ENCODE measurements at regions not wholly inside any gene's neighbourhood (a gene's known extent, or its start where the extent isn't known, plus 50 kb on each side); places are given as distances from the start of the nearest gene placed in this dataset.
"Not testable (repeated sequence)": the region's sequence is repeated elsewhere in the genome, so short reads cannot be mapped to it uniquely, and the experiment has no call there.

DNA sequence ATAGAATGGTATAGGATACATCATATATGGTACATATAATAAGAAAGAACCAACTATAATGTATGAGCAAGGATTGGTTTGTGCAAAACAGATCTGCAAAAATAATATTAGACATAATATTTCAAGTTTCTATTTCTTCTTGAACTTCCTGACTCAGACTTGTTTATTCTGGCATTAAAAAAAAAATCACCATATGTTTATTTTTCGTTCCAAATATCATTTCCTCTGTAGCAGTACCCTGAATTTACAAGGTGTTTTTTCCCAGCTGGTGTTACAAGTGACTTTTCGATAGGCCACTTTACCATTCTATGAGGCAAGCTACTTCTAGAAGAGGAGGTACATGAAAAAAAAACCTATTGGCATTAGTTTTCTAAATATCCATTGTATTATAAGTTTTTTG is 785.0 kb downstream of the PDCD6IP start:
- DNase-seq (ENCODE audit: low read depth) = no peak

GRCh38 chr3:34584971-34585370 is 786.5 kb downstream of the PDCD6IP start:
- DNase-seq (ENCODE audit: low read depth) = no peak

- DNase-seq (ENCODE audit: low read depth) = no peak
These were observed 801.2 kb downstream of the PDCD6IP start for GRCh38 chr3:34599595-34599994.

DNA sequence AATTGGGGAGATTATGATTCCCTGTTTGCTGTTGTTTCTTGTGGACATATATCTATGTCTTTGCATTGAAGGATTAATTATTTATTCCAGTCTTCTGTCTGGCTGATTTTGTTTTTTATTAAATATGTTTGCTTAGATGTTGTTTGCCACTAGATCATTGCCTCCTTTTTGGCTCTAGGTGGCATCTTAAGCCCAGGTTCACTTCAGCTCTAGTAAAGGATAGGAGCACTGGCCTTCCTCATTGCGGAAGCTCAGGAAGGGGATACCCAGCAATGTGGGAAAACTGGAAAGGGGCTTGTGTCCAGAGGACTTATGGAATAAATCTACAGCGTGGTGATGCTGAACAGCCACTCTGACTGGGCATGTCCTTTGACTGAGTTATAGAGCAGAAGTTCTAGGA is 821.6 kb downstream of the PDCD6IP start:
- DNase-seq (ENCODE audit: low read depth) = no peak

GRCh38 chr3:34626699-34627098 is 828.3 kb downstream of the PDCD6IP start:
- DNase-seq (ENCODE audit: low read depth) = no peak

DNA sequence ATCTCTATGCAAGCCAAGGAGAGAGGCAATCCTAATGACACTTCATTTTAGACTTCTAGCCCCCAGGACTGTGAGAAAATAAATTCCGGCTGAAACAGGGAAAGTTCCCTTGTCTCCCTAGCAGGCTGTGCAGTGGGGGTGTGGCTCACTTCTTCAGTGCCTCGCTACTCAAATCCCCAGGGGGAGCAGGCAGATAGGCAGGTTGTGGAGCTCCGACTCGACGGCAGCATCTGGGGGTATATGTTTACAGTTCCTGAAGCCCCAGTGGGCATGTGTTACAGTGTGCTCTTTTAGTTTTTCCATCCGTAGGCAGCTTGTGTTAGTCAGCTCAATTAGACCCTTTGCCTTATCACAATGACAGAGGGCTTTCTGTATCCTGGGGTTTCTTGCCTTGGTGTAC is 836.5 kb downstream of the PDCD6IP start:
- no peak for DNase-seq (ENCODE audit: low read depth)

- no peak for DNase-seq (ENCODE audit: low read depth)
These were observed 837.0 kb downstream of the PDCD6IP start for GRCh38 chr3:34635352-34635850.

DNA sequence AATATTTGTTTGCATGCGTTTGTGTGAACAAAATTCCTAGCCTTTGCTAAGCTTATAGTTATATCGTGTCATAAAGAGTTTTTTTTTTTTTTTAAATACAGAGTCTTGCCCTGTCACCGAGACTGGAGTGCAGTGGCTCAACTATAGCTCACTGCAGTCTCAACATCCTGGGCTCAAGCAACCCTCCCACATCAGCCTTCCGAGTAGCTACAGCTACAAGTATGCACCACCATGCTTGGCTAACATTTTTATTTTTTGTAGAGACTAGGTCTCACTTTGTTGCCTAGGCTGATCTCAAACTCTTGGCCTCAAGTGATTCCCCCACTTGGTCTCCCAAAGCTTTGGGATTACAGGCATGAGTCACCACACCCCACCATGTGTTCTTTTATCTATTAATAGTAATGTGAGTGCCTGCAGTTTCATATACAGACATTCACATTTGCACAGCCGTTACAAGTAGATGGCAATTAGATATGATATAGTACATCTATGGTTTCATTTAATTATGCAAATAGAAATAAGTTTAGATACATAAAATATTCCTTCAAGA is 848.6 kb downstream of the PDCD6IP start:
- DNase-seq (ENCODE audit: low read depth) = peak; percentile 74

DNA sequence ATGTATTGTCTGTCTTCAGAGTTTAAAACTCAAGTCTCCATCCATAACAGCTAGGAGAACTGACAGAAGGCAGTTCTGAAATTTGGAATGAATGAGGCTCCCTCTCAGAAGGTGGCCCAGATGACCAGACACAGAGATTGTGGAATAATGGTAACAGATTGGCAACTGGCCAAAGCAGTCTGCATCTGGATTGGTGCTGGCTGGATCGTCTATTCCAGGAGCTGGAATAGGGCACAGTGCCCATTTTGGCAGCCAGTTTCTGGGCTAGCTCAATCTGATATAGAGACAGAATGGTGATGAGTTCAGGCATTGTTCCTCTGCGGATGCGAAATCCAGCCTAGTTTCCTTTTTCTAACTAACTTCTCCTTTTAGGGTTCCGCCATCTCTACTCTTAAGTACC is 851.7 kb downstream of the PDCD6IP start:
- DNase-seq (ENCODE audit: low read depth) = peak; percentile 3

DNA sequence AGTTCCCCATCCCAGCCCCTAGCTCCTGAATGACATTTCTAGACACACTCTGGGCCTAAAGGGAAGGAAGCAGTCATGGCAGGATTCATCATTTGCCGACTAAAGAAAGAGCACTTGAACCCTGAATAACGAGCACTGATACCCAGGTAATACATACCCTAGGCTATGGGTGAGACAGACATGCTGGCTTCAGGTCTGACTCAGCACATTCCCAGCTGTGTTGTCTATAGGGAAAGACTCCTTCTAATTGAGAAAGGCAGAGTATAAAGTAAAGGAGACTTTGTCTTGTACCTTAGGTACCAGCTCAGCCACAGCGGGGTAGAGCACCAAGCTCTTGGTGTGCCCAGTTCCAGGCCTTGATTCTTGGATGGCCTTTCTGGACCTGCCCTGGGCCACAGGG is 870.5 kb downstream of the PDCD6IP start:
- DNase-seq (ENCODE audit: low read depth) = no peak

DNA sequence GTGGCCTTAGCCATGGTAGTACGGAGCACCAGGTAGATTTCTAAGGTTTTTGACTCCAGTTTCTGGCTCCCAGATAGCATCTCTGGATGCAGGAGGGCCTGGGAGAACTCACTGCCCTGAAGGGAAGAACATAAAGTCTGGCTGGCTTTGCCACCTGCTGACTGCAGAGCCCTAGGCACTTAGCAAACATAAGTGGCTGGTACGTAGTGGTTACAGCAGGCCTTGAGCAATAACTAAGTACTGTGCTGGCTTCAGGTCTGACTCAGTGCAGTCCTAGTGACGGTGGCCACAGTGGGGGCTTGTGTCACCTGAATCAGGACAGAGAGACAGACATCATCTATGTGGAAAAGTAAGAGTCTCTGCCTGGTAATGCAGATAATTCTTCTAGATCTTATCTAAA is 871.1 kb downstream of the PDCD6IP start:
- no peak for DNase-seq (ENCODE audit: low read depth)

DNA sequence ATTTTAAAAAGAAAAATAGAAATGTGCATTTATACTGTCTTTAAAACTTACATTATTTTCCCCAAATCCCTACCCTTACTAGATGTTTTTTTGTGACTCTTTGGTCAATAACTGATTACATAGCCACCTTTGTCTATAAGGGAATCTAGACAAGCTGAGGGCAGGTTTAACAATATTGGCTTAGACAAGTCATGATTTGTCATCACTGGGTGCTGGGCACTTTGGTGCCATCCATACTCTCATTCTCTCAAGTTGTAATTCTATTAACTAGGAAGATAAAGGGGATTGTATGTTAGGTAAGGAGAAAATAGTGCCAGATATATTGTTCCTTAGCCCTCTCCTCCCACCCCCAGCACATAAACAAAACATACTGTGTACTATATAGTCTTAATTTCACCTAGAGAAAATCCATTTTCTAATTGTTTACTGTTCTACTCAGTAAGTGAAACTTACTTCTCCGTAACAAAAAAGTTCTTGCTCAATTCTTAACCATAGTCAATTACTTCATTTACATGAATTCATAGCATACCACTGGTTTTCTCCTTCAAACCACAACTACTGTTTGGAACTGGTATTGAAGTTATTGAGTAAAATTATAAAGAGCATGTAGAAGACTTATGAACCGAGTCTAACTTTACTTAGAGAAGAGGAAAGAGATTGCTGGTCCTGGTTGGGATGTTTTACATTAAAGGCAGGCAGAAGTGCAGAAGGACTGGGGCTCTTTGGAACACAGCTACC is 877.1 kb downstream of the PDCD6IP start:
- DNase-seq (ENCODE audit: low read depth) = peak; percentile 28

DNA sequence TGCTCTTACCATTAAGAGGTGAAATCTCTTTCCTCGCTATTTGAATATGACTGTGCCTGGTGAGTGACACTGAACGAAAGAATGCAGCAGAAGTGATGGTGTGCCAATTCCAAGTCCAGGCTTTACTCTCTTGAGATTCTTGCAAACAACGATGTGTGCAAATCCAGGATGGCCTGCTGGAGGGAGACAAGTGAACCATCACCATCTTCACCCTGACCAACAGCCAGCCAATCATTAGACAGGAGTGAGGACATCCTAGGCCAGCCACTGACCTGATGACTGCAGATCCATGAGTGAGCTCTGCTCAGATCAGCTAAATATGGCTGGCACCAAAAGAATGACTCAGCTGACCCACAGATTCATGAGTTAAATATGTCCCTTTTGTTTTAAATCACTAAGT is 878.0 kb downstream of the PDCD6IP start:
- peak; percentile 37 for DNase-seq (ENCODE audit: low read depth)

GRCh38 chr3:34678575-34678974 is 880.1 kb downstream of the PDCD6IP start:
- DNase-seq (ENCODE audit: low read depth) = no peak

DNA sequence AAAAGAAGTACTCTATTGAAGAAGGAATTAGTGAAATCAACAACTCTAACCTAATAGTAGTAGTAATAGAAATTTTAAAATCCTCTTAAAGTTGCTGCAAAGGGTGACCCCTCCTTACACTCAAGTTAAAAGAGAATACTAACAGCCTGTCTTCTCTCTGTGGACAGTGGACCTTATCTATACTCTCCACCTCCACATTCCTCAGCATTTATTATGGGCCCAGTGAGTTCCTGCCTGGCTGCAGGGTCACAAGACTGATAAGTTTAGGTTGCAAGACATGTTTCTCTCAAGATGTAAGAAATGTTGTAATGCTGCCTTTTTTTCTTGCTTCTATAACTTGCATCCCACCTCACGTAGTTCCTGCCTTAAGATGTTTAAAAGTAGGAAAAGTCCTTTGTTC is 880.6 kb downstream of the PDCD6IP start:
- not testable (repeated sequence) for DNase-seq (ENCODE audit: low read depth)

- DNase-seq (ENCODE audit: low read depth) = peak; percentile 27
These were observed 885.4 kb downstream of the PDCD6IP start for GRCh38 chr3:34683851-34684250.

GRCh38 chr3:34686541-34686940 is 888.1 kb downstream of the PDCD6IP start:
- no peak for DNase-seq (ENCODE audit: low read depth)

DNA sequence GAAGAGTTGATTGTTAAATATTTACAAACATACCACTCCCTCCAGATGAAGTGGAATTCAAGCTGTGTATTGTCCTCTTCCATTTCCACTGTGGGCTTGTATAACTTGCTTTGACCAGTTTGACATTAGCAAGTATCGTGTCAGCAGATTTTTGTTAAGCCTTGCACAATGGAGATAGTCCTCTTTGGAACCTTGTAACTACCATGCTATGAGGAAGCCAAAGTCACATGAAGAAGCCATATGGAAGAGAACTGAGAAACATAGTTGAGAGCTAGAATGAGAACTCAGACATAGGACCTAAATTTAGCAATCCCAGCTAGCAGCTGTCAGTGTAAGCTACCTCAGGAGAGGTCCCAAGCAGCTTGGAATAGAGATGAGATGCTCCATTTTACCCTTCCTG is 889.2 kb downstream of the PDCD6IP start:
- DNase-seq (ENCODE audit: low read depth) = peak; percentile 69

DNA sequence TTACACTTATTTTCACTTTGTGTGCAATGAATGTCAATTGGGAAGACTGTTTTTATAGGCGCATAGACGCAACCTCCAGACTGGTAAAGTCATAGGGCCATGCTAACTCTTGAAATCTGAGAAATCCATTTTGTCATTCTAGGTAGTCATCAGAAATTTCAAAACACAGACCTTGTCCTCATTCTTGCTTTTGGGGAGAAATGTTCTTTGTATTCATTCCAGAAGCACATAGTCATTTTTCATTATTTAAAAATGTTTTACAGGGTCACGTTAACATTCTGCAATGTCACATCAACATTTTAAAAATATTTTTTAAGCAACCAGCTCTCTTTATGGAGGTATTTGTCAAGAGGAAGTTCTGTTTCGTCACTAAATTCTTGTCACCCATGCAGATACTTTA is 898.4 kb downstream of the PDCD6IP start:
- no peak for DNase-seq (ENCODE audit: low read depth)

- no peak for DNase-seq (ENCODE audit: low read depth)
These were observed 904.6 kb downstream of the PDCD6IP start for GRCh38 chr3:34703053-34703452.

DNA sequence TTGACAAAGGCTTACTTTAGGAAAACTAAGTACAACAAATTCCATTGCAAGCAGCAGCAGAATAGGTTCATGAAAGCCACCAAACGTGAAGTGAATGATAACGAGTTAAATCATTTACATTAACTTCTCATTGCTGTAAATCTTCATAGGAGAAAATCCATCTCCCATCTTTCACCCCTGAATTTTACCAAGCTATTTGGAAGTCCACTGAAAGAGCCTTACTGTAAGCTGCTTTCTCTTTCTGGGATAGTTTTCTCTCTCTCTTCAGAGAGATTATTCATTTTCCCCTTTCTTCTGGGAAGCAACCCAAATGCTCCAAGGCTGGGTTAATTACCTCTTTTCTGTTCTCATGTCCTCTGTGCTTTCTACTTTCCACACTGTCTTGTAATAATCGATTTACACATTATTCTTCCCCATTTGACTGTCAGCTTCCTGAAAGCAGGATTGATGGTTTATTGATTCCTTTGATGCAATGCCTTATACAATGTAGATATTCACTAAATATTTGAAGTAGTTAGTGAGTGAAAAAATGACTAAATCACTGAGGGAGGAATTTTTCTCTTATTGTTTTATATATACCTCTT is 914.3 kb upstream of the ARPP21 start:
- no peak for DNase-seq (ENCODE audit: low read depth)

GRCh38 chr3:34725774-34726173 is 913.6 kb upstream of the ARPP21 start:
- no peak for DNase-seq (ENCODE audit: low read depth)

- no peak for DNase-seq (ENCODE audit: low read depth)
These were observed 911.6 kb upstream of the ARPP21 start for GRCh38 chr3:34727700-34728099.
